H9 (cell line): ENCODE measurements at regions not wholly inside any gene's neighbourhood (a gene's known extent, or its start where the extent isn't known, plus 50 kb on each side); places are given as distances from the start of the nearest gene placed in this dataset.

Experiments
- DNase-seq: peaks from one replicate; pipeline ENCODE4 v3.0.0-alpha.2; 2017
- H2AFZ ChIP-seq: one replicate; pipeline ENCODE4 v1.6.1; 2013; ENCODE audit warnings: mild to moderate bottlenecking, low read length, control low read depth, moderate library complexity
- H2AK5ac ChIP-seq: 2 replicates; pipeline ENCODE4 v1.6.1; 2013; ENCODE audit warnings: low read length, control low read depth, mixed read lengths; ENCODE audit not compliant: insufficient read length
- H2BK120ac ChIP-seq: one replicate; pipeline ENCODE4 v1.6.1; 2013; ENCODE audit warnings: low read depth, mild to moderate bottlenecking, low read length, control low read depth, inconsistent platforms; ENCODE audit not compliant: poor library complexity, severe bottlenecking
- H2BK12ac ChIP-seq: 2 replicates; pipeline ENCODE4 v1.6.1; 2013; ENCODE audit warnings: low read length, control low read depth, mixed read lengths, low read depth; ENCODE audit not compliant: insufficient read length
- H2BK15ac ChIP-seq: 2 replicates; pipeline ENCODE4 v1.6.1; 2013; ENCODE audit warnings: low read depth, low read length, control low read depth
- H2BK20ac ChIP-seq: one replicate; pipeline ENCODE4 v1.6.1; 2013; ENCODE audit warnings: low read depth, mild to moderate bottlenecking, low read length, control low read depth, inconsistent platforms; ENCODE audit not compliant: poor library complexity, severe bottlenecking
- H2BK5ac ChIP-seq: 2 replicates; pipeline ENCODE4 v1.6.1; 2013; ENCODE audit warnings: low read length, control low read depth, mixed read lengths; ENCODE audit not compliant: insufficient read length
- H3K14ac ChIP-seq: 2 replicates; pipeline ENCODE4 v1.6.1; 2013; ENCODE audit warnings: low read length, control low read depth; ENCODE audit not compliant: insufficient read depth
- H3K18ac ChIP-seq: 2 replicates; pipeline ENCODE4 v1.6.1; 2013; ENCODE audit warnings: low read depth, mild to moderate bottlenecking, mixed read lengths, low read length, control low read depth; ENCODE audit not compliant: insufficient read length
- H3K23ac ChIP-seq: 2 replicates; pipeline ENCODE4 v1.6.1; 2013; ENCODE audit warnings: low read length, control low read depth, mixed read lengths, low read depth; ENCODE audit not compliant: insufficient read length
- H3K23me2 ChIP-seq: 2 replicates; pipeline ENCODE4 v1.6.1; 2013; ENCODE audit warnings: low read depth, mild to moderate bottlenecking, mixed read lengths, low read length, control low read depth; ENCODE audit not compliant: insufficient read length, poor library complexity, severe bottlenecking
- H3K27ac ChIP-seq: 2 replicates; pipeline ENCODE4 v1.5.1; 2013; ENCODE audit warnings: low read length, control low read depth, mixed read lengths, low read depth; ENCODE audit not compliant: insufficient read length
- H3K27me3 ChIP-seq: 2 replicates; pipeline ENCODE4 v1.6.1; 2013; ENCODE audit warnings: low read length, control low read depth, inconsistent platforms; ENCODE audit not compliant: insufficient read depth
- H3K4ac ChIP-seq: 2 replicates; pipeline ENCODE4 v1.6.1; 2013; ENCODE audit warnings: low read depth, mild to moderate bottlenecking, control low read depth, inconsistent platforms, low read length, moderate library complexity
- H3K4me1 ChIP-seq: 2 replicates; pipeline ENCODE4 v1.6.1; 2013; ENCODE audit warnings: low read length, control low read depth, inconsistent platforms; ENCODE audit not compliant: insufficient read depth
- H3K4me2 ChIP-seq: 2 replicates; pipeline ENCODE4 v1.6.1; 2013; ENCODE audit warnings: low read length, control low read depth, mixed read lengths; ENCODE audit not compliant: insufficient read length, insufficient read depth
- H3K56ac ChIP-seq: 2 replicates; pipeline ENCODE4 v1.6.1; 2013; ENCODE audit warnings: low read depth, mild to moderate bottlenecking, mixed read lengths, low read length, control low read depth; ENCODE audit not compliant: insufficient read length
- H3K79me1 ChIP-seq: 2 replicates; pipeline ENCODE4 v1.6.1; 2013; ENCODE audit warnings: low read depth, mild to moderate bottlenecking, moderate library complexity, low read length, control low read depth, inconsistent platforms; ENCODE audit not compliant: insufficient read depth, poor library complexity, severe bottlenecking
- H3K79me2 ChIP-seq: 2 replicates; pipeline ENCODE4 v1.6.1; 2013; ENCODE audit warnings: low read length, control low read depth, inconsistent platforms; ENCODE audit not compliant: insufficient read depth
- H3K9ac ChIP-seq: 2 replicates; pipeline ENCODE4 v1.6.1; 2013; ENCODE audit warnings: low read length, control low read depth, mixed read lengths; ENCODE audit not compliant: insufficient read length; ENCODE audit errors: extremely low read depth
- H3K9me3 ChIP-seq: one replicate; pipeline ENCODE4 v1.6.1; 2013; ENCODE audit warnings: low read depth, low read length, inconsistent platforms; ENCODE audit not compliant: control insufficient read depth
- H3T11ph ChIP-seq: one replicate; pipeline ENCODE4 v1.6.1; 2013; ENCODE audit warnings: mild to moderate bottlenecking, low read length, control low read depth, inconsistent platforms
- H4K20me1 ChIP-seq: one replicate; pipeline ENCODE4 v1.6.1; 2013; ENCODE audit not compliant: control insufficient read depth, insufficient read length, insufficient read depth
- H4K5ac ChIP-seq: 2 replicates; pipeline ENCODE4 v1.6.1; 2013; ENCODE audit warnings: low read depth, mild to moderate bottlenecking, mixed read lengths, low read length, control low read depth; ENCODE audit not compliant: insufficient read length
- H4K8ac ChIP-seq: replicated peaks from 2 replicates; pipeline ENCODE4 v1.6.1; 2013; ENCODE audit warnings: low read length, control low read depth, mixed read lengths, low read depth; ENCODE audit not compliant: insufficient read length
- H4K91ac ChIP-seq: 2 replicates; pipeline ENCODE4 v1.6.1; 2013; ENCODE audit warnings: low read depth, mild to moderate bottlenecking, moderate library complexity, mixed read lengths, low read length, control low read depth; ENCODE audit not compliant: insufficient read length
- H3K27ac Mint-ChIP-seq, 3 experiments: 2 replicates in 2 of 3; 3 replicates in 1 of 3; pipeline ENCODE4 v1.8.0; 2020 to 2021; ENCODE audit warnings: mixed read lengths in 3 of 3, mild to moderate bottlenecking in 1 of 3, moderate library complexity in 1 of 3
- H3K27me3 Mint-ChIP-seq: 2 replicates; pipeline ENCODE4 v1.8.0; 2021; ENCODE audit warnings: low read depth, mild to moderate bottlenecking, moderate library complexity, mixed read lengths
- H3K36me3 Mint-ChIP-seq, 3 experiments: 2 replicates in 2 of 3; 3 replicates in 1 of 3; pipeline ENCODE4 v1.8.0; 2020 to 2021; ENCODE audit warnings: low read depth in 3 of 3, mixed read lengths in 3 of 3; ENCODE audit not compliant: insufficient read depth in 1 of 3
- H3K4me1 Mint-ChIP-seq, 2 experiments: 2 replicates each; pipeline ENCODE4 v1.8.0; 2020; ENCODE audit warnings: mixed read lengths in 2 of 2
- H3K4me3 Mint-ChIP-seq, 2 experiments: 2 replicates in 1 of 2; 3 replicates in 1 of 2; pipeline ENCODE4 v1.8.0; 2020 to 2021; ENCODE audit warnings: mild to moderate bottlenecking in 2 of 2, mixed read lengths in 2 of 2, moderate library complexity in 1 of 2
- H3K9me3 Mint-ChIP-seq, 2 experiments: 2 replicates in 1 of 2; 3 replicates in 1 of 2; pipeline ENCODE4 v1.8.0; 2020; ENCODE audit warnings: mild to moderate bottlenecking in 2 of 2, mixed read lengths in 2 of 2, moderate library complexity in 1 of 2
- WGBS: extraction: QIAGEN DNeasy Blood & Tissue Kit; methylation state at CpG from one replicate; pipeline ENCODE4 v1.1.7; 2013; ENCODE audit warnings: missing lambda C conversion rate, low lambda C conversion rate, mixed read lengths; ENCODE audit not compliant: insufficient read length; ENCODE audit errors: extremely low coverage; 5-methylcytosine and 5-hydroxymethylcytosine counted together
- TF ChIP-seq, protein P1 (sequence below): fragments of 200-600 bp; sonication (generic); conservative IDR thresholded peaks from 3 replicates; pipeline ENCODE4 v1.8.0; 2021; ENCODE audit warnings: antibody characterized with exemption, mild to moderate bottlenecking

DNA sequence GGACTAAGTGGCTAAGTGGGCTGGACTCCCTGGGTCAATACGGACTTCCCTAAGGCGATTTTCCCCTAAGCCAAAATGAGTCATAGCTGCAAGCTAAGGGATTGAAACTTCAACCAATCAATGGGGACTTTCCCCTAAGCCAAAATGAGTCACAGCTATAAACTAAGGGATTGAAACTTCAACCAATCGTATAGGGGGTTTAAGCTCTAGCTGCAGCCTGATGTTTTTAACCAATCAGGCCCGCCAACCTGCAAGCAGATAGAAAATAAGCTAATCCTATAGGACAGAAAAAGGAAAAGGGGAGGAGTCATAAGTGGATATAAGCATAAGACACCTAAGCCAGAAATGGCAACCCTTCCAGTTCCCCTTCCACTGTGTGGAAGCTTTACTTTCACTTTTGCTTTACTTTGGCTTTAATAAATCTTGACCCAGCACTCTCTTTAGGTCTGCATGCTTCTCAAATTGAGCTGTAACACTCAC is 655.0 kb upstream of the HS3ST5 start:
- Mint-ChIP-seq H3K4me1 (peaks cover 14 to 18% of the 10 kb centered on the region in 2 experiments), H3K4me3 (no peak overlapping the region), H3K27me3 (no peaks in the 10 kb centered on the region), H3K9me3 (peaks cover 6 to 17% of the 10 kb centered on the region in 2 experiments), H3K36me3 (peaks cover 3 to 24% (median 3%) of the 10 kb centered on the region in 3 experiments; a peak in 5 of 7 replicates), H3K27ac (no peak overlapping the region)
- Histone ChIP-seq H3K4me1 (no peaks in the 10 kb centered on the region), H2AK5ac (no peak overlapping the region), H2BK5ac (no peak overlapping the region), H3K18ac (no peak overlapping the region), H2AFZ (no peak overlapping the region), H2BK12ac (no peak overlapping the region), H4K91ac (no peak overlapping the region), H4K5ac (no peak overlapping the region), H4K8ac (no peak overlapping the region), H3K23me2 (no peaks in the 10 kb centered on the region), H3K14ac (no peak overlapping the region), H2BK20ac (no peak overlapping the region), H3T11ph (no peak overlapping the region), H3K9ac (no peak overlapping the region), H3K4ac (no peak overlapping the region), H2BK15ac (no peak overlapping the region), H3K79me1 (no peaks in the 10 kb centered on the region), H3K27me3 (no peaks in the 10 kb centered on the region), H3K27ac (no peak overlapping the region), H3K56ac (no peak overlapping the region), H3K9me3 (no peaks in the 10 kb centered on the region), H3K4me2 (no peak overlapping the region), H4K20me1 (no peaks in the 10 kb centered on the region), H3K23ac (no peak overlapping the region), H2BK120ac (no peak overlapping the region), H3K79me2 (no peaks in the 10 kb centered on the region)
- no CpG with 5 or more reads among the region's 4 CpGs for WGBS
- DNase-seq, result no peak
- TF ChIP-seq, protein P1, sequence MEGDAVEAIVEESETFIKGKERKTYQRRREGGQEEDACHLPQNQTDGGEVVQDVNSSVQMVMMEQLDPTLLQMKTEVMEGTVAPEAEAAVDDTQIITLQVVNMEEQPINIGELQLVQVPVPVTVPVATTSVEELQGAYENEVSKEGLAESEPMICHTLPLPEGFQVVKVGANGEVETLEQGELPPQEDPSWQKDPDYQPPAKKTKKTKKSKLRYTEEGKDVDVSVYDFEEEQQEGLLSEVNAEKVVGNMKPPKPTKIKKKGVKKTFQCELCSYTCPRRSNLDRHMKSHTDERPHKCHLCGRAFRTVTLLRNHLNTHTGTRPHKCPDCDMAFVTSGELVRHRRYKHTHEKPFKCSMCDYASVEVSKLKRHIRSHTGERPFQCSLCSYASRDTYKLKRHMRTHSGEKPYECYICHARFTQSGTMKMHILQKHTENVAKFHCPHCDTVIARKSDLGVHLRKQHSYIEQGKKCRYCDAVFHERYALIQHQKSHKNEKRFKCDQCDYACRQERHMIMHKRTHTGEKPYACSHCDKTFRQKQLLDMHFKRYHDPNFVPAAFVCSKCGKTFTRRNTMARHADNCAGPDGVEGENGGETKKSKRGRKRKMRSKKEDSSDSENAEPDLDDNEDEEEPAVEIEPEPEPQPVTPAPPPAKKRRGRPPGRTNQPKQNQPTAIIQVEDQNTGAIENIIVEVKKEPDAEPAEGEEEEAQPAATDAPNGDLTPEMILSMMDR, result no peak
